Liver (tissue), 8 donors: ENCODE measurements at regions not wholly inside any gene's neighbourhood (a gene's known extent, or its start where the extent isn't known, plus 50 kb on each side); places are given as distances from the start of the nearest gene placed in this dataset.

Source experiments
- DNase-seq: peaks from one replicate; pipeline ENCODE4 v3.0.0-alpha.2; 2017; ENCODE audit warnings: low spot score
- H3K27ac ChIP-seq, 2 donors: one replicate each; pipeline ENCODE4 v1.7.0; 2013; ENCODE audit warnings: inconsistent platforms in 2 of 2, low read length in 2 of 2, control low read depth in 1 of 2, low read depth in 1 of 2, mild to moderate bottlenecking in 1 of 2
- H3K27me3 ChIP-seq, 4 donors: one replicate each; pipeline versions ENCODE4 v1.6.1 to v1.7.0; 2013; ENCODE audit warnings: low read length in 3 of 4, inconsistent platforms in 1 of 4, mild to moderate bottlenecking in 1 of 4, moderate library complexity in 1 of 4; ENCODE audit not compliant: control insufficient read depth in 4 of 4, insufficient read depth in 4 of 4
- H3K36me3 ChIP-seq, 4 donors: one replicate each; pipeline versions ENCODE4 v1.6.1 to v1.7.0; 2013; ENCODE audit warnings: low read length in 3 of 4, mild to moderate bottlenecking in 3 of 4, low read depth in 1 of 4, moderate library complexity in 1 of 4; ENCODE audit not compliant: control insufficient read depth in 4 of 4, insufficient read depth in 3 of 4
- H3K4me1 ChIP-seq, 4 donors: one replicate each; pipeline versions ENCODE4 v1.6.1 to v1.7.0; 2013; ENCODE audit warnings: low read length in 3 of 4, mild to moderate bottlenecking in 3 of 4, moderate library complexity in 1 of 4; ENCODE audit not compliant: control insufficient read depth in 4 of 4, insufficient read depth in 4 of 4
- H3K4me3 ChIP-seq, 3 donors: one replicate each; pipeline versions ENCODE4 v1.6.1 to v1.7.0; 2013; ENCODE audit warnings: low read length in 3 of 3, control low read depth in 1 of 3, low read depth in 1 of 3, mild to moderate bottlenecking in 1 of 3
- H3K9ac ChIP-seq, 2 donors: one replicate each; pipeline ENCODE4 v1.7.0; 2013; ENCODE audit warnings: low read length in 2 of 2, mild to moderate bottlenecking in 2 of 2, moderate library complexity in 2 of 2, control low read depth in 1 of 2, low read depth in 1 of 2
- H3K9me3 ChIP-seq, 4 donors: one replicate each; pipeline versions ENCODE4 v1.6.1 to v1.7.0; 2013; ENCODE audit warnings: low read length in 3 of 4; ENCODE audit not compliant: control insufficient read depth in 4 of 4
- ATF3 ChIP-seq: IDR thresholded peaks from 2 replicates; pipeline ENCODE4 v1.6.1; 2016; ENCODE audit warnings: antibody characterized with exemption
- CTCF ChIP-seq: fragments of 150-350 bp; IDR thresholded peaks from 2 replicates; pipeline ENCODE4 v1.5.1; 2017; ENCODE audit warnings: improper control_type of control experiment, low read depth, low read length; ENCODE audit not compliant: missing input control
- FOXA1 ChIP-seq: IDR thresholded peaks from 2 replicates; pipeline ENCODE4 v1.6.1; 2016; ENCODE audit warnings: antibody characterized with exemption
- GABPA ChIP-seq, 2 donors: IDR thresholded peaks in 1 of 2; conservative IDR thresholded peaks in 1 of 2; 2 replicates each; pipeline ENCODE4 v1.6.1; 2016; ENCODE audit warnings: antibody characterized with exemption in 2 of 2, mild to moderate bottlenecking in 1 of 2, moderate library complexity in 1 of 2
- HNF4G ChIP-seq: IDR thresholded peaks from 2 replicates; pipeline ENCODE4 v1.6.1; 2016; ENCODE audit warnings: antibody characterized with exemption
- JUND ChIP-seq, 2 donors: IDR thresholded peaks; 2 replicates each; pipeline ENCODE4 v1.6.1; 2016; ENCODE audit warnings: antibody characterized with exemption in 2 of 2
- MAX ChIP-seq: IDR thresholded peaks from 2 replicates; pipeline ENCODE4 v1.6.1; 2016; ENCODE audit warnings: antibody characterized with exemption
- REST ChIP-seq: IDR thresholded peaks from 2 replicates; pipeline ENCODE4 v1.6.1; 2016; ENCODE audit warnings: antibody characterized with exemption, mild to moderate bottlenecking
- RXRA ChIP-seq, 2 donors: IDR thresholded peaks; 2 replicates each; pipeline ENCODE4 v1.6.1; 2017 to 2018; ENCODE audit warnings: antibody characterized with exemption in 2 of 2, mild to moderate bottlenecking in 1 of 2
- SP1 ChIP-seq: IDR thresholded peaks from 2 replicates; pipeline ENCODE4 v1.6.1; 2018; ENCODE audit warnings: antibody characterized with exemption, mild to moderate bottlenecking
- YY1 ChIP-seq: IDR thresholded peaks from 2 replicates; pipeline ENCODE4 v1.6.1; 2016; ENCODE audit warnings: antibody characterized with exemption, mild to moderate bottlenecking
- ZBTB33 ChIP-seq: IDR thresholded peaks from 2 replicates; pipeline ENCODE4 v1.6.1; 2016; ENCODE audit warnings: antibody characterized with exemption
- WGBS: extraction: QIAGEN DNeasy Blood & Tissue Kit; methylation state at CpG from one replicate; pipeline ENCODE4 v1.1.7; 2013; 5-methylcytosine and 5-hydroxymethylcytosine counted together
- donor health status: healthy.
- donor health status: healthy.
- donor health status: healthy.
- donor health status: healthy.
- donor health status: healthy.

- no peak for TF ChIP-seq REST
Measured at GRCh38 chr4:64911846-64912245, 502.6 kb upstream of the TECRL start (continued).

GRCh38 chr4:64903986-64904385, 494.7 kb upstream of the TECRL start:
- no peaks in the 10 kb centered on the region for H3K4me1 ChIP-seq

GRCh38 chr4:64899563-64899962, 490.3 kb upstream of the TECRL start:
- DNase-seq = no peak
- no peaks in the 10 kb centered on the region for H3K9me3 ChIP-seq
- TF ChIP-seq GABPA (IDR thresholded peaks at IDR 0.05 in 1 of 2, conservative IDR thresholded peaks at IDR 0.05 in 1 of 2) (no peak), RXRA (IDR thresholded peaks at IDR 0.05) (no peak), CTCF (no peak), FOXA1 (no peak), REST (no peak), MAX (no peak), SP1 (no peak), ZBTB33 (no peak), YY1 (no peak), HNF4G (no peak), ATF3 (no peak), JUND (IDR thresholded peaks at IDR 0.05) (no peak)

More at GRCh38 chr4:64903986-64904385, 494.7 kb upstream of the TECRL start:
- H3K9me3 ChIP-seq = no peaks in the 10 kb centered on the region
- peaks cover 0 to 2% (median 0%) of the 10 kb centered on the region in 4 donors for H3K27me3 ChIP-seq
- TF ChIP-seq FOXA1 (no peak), CTCF (no peak), HNF4G (no peak)
- no peaks in the 10 kb centered on the region for H3K36me3 ChIP-seq
- no peak overlapping the region for H3K4me3 ChIP-seq
- H3K9ac ChIP-seq = no peak overlapping the region
- DNase-seq = no peak
- 76% methylated on average over 2 of the region's 2 CpGs for WGBS
- no peak overlapping the region for H3K27ac ChIP-seq

More at GRCh38 chr4:64899563-64899962, 490.3 kb upstream of the TECRL start:
- H3K27me3 ChIP-seq = peaks cover 0 to 2% (median 0%) of the 10 kb centered on the region in 4 donors
- no peaks in the 10 kb centered on the region for H3K36me3 ChIP-seq
- no peak overlapping the region for H3K27ac ChIP-seq
- no peaks in the 10 kb centered on the region for H3K4me1 ChIP-seq
- no peak overlapping the region for H3K4me3 ChIP-seq
- H3K9ac ChIP-seq = no peak overlapping the region
